Breast epithelium (tissue), 3 donors: ENCODE measurements at regions not wholly inside any gene's neighbourhood (a gene's known extent, or its start where the extent isn't known, plus 50 kb on each side); places are given as distances from the start of the nearest gene placed in this dataset.

Experiments used
- POLR2AphosphoS5 ChIP-seq, 3 donors: sonication (generic); formaldehyde crosslinking; IDR thresholded peaks; one replicate each; pipeline ENCODE4 v1.6.1; 2017; ENCODE audit warnings: antibody characterized with exemption in 3 of 3
- TF ChIP-seq, protein P1 (sequence below), 3 donors: fragments of 450-650 bp; IDR thresholded peaks; one replicate each; pipeline ENCODE4 v1.5.1; 2016 to 2017; ENCODE audit warnings: antibody characterized with exemption in 3 of 3, mild to moderate bottlenecking in 3 of 3, moderate library complexity in 3 of 3

- TF ChIP-seq, protein P1, sequence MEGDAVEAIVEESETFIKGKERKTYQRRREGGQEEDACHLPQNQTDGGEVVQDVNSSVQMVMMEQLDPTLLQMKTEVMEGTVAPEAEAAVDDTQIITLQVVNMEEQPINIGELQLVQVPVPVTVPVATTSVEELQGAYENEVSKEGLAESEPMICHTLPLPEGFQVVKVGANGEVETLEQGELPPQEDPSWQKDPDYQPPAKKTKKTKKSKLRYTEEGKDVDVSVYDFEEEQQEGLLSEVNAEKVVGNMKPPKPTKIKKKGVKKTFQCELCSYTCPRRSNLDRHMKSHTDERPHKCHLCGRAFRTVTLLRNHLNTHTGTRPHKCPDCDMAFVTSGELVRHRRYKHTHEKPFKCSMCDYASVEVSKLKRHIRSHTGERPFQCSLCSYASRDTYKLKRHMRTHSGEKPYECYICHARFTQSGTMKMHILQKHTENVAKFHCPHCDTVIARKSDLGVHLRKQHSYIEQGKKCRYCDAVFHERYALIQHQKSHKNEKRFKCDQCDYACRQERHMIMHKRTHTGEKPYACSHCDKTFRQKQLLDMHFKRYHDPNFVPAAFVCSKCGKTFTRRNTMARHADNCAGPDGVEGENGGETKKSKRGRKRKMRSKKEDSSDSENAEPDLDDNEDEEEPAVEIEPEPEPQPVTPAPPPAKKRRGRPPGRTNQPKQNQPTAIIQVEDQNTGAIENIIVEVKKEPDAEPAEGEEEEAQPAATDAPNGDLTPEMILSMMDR (IDR thresholded peaks at IDR 0.05) = no peak
- TF ChIP-seq POLR2AphosphoS5 (IDR thresholded peaks at IDR 0.05) = peak in 1 of 3 donors; percentile 34
Measured at GRCh38 chr16:54540525-54541180, 254.1 kb upstream of the IRX3 start.
